ENCODE measurements at regions not wholly inside any gene's neighbourhood (a gene's known extent, or its start where the extent isn't known, plus 50 kb on each side); places are given as distances from the start of the nearest gene placed in this dataset.

- no peak for TF ChIP-seq POLR2AphosphoS5 (IDR thresholded peaks at IDR 0.05)
- TF ChIP-seq, protein P1, sequence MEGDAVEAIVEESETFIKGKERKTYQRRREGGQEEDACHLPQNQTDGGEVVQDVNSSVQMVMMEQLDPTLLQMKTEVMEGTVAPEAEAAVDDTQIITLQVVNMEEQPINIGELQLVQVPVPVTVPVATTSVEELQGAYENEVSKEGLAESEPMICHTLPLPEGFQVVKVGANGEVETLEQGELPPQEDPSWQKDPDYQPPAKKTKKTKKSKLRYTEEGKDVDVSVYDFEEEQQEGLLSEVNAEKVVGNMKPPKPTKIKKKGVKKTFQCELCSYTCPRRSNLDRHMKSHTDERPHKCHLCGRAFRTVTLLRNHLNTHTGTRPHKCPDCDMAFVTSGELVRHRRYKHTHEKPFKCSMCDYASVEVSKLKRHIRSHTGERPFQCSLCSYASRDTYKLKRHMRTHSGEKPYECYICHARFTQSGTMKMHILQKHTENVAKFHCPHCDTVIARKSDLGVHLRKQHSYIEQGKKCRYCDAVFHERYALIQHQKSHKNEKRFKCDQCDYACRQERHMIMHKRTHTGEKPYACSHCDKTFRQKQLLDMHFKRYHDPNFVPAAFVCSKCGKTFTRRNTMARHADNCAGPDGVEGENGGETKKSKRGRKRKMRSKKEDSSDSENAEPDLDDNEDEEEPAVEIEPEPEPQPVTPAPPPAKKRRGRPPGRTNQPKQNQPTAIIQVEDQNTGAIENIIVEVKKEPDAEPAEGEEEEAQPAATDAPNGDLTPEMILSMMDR (IDR thresholded peaks at IDR 0.05 in 8 of 11, conservative IDR thresholded peaks at IDR 0.05 in 3 of 11): no peak
- TF ChIP-seq POLR2A (IDR thresholded peaks at IDR 0.05): no peak
Observed at GRCh38 chr19:20315543-20315942, 148.5 kb downstream of the ZNF486 start.
